IMR-90 (cell line): ENCODE measurements at regions not wholly inside any gene's neighbourhood (a gene's known extent, or its start where the extent isn't known, plus 50 kb on each side); places are given as distances from the start of the nearest gene placed in this dataset.

Experiments used
- ATAC-seq: fragments of 200-7000 bp; cut with Tn5 transposase; 2 replicates; pipeline ENCODE4 v1.9.1; 2020; ENCODE audit warnings: low read depth, mild to moderate bottlenecking, moderate library complexity
- BruUV-seq: library from RNA; stranded (reverse); fragments of 400-500 nt; replicated peaks from 2 replicates; lab custom pipeline; 2021; lab: Mats Ljungman, UMichigan
- CTCF ChIA-PET: fragments of 300-600 bp; formaldehyde crosslinking; extraction: SDS; loops from one replicate; lab custom pipeline; 2021; ENCODE audit warnings: antibody characterized with exemption; lab: Yijun Ruan, JAX
- POLR2A ChIA-PET: fragments of 300-600 bp; sonication (Branson Sonifier 250); formaldehyde crosslinking; loops from one replicate; lab custom pipeline; 2022; ENCODE audit warnings: antibody characterized with exemption; ENCODE audit not compliant: unreplicated experiment; lab: Charles Lee
- DNase-seq: peaks from one replicate; pipeline ENCODE4 v3.0.0; 2013
- H2AFZ ChIP-seq: replicated peaks from 2 replicates; pipeline ENCODE3; 2013; ENCODE audit warnings: low read length, mild to moderate bottlenecking; ENCODE audit not compliant: poor library complexity
- H2AK5ac ChIP-seq: 2 replicates; pipeline ENCODE4 v1.6.1; 2013; ENCODE audit warnings: low read depth, low read length, inconsistent platforms
- H2AK9ac ChIP-seq: replicated peaks from 2 replicates; pipeline ENCODE3; 2013; ENCODE audit warnings: mild to moderate bottlenecking, low read depth, low read length, moderate library complexity; ENCODE audit not compliant: poor library complexity
- H2BK120ac ChIP-seq: 2 replicates; pipeline ENCODE4 v1.6.1; 2013; ENCODE audit warnings: low read depth, low read length, inconsistent platforms
- H2BK15ac ChIP-seq: 3 replicates; pipeline ENCODE4 v1.6.1; 2013; ENCODE audit warnings: low read depth, low read length, inconsistent platforms
- H2BK20ac ChIP-seq: 2 replicates; pipeline ENCODE4 v1.6.1; 2013; ENCODE audit warnings: low read depth, mild to moderate bottlenecking, inconsistent platforms, low read length, moderate library complexity
- H2BK5ac ChIP-seq: 2 replicates; pipeline ENCODE4 v1.6.1; 2013; ENCODE audit warnings: mild to moderate bottlenecking, low read depth, low read length, inconsistent platforms; ENCODE audit not compliant: poor library complexity, severe bottlenecking
- H3K14ac ChIP-seq: replicated peaks from 2 replicates; pipeline ENCODE4 v1.6.1; 2013; ENCODE audit warnings: low read depth, low read length, inconsistent platforms
- H3K18ac ChIP-seq: 2 replicates; pipeline ENCODE4 v1.6.1; 2013; ENCODE audit warnings: low read depth, low read length, control low read depth
- H3K23ac ChIP-seq: 2 replicates; pipeline ENCODE4 v1.6.1; 2013; ENCODE audit warnings: low read depth, low read length, inconsistent platforms
- H3K27ac ChIP-seq: 2 replicates; pipeline ENCODE4 v1.5.1; 2013; ENCODE audit warnings: mild to moderate bottlenecking, control low read depth, low read length; ENCODE audit not compliant: insufficient read depth
- H3K27me3 ChIP-seq: 2 replicates; pipeline ENCODE4 v1.6.1; 2013; ENCODE audit warnings: low read length; ENCODE audit not compliant: control insufficient read depth, insufficient read depth
- H3K36me3 ChIP-seq: 2 replicates; pipeline ENCODE4 v1.6.1; 2013; ENCODE audit warnings: low read length, mixed read lengths; ENCODE audit not compliant: control insufficient read depth, insufficient read depth
- H3K4ac ChIP-seq: 2 replicates; pipeline ENCODE4 v1.6.1; 2013; ENCODE audit warnings: low read depth, low read length, inconsistent platforms
- H3K4me1 ChIP-seq: 2 replicates; pipeline ENCODE4 v1.6.1; 2013; ENCODE audit warnings: low read length, mixed read lengths; ENCODE audit not compliant: control insufficient read depth, insufficient read depth
- H3K4me2 ChIP-seq: 2 replicates; pipeline ENCODE4 v1.6.1; 2013; ENCODE audit warnings: low read depth, mild to moderate bottlenecking, control low read depth, low read length, moderate library complexity
- H3K4me3 ChIP-seq: 2 replicates; pipeline ENCODE4 v1.5.1; 2013; ENCODE audit warnings: low read depth, mild to moderate bottlenecking, control low read depth, low read length, moderate library complexity; ENCODE audit not compliant: insufficient read depth
- H3K56ac ChIP-seq: 2 replicates; pipeline ENCODE4 v1.6.1; 2013; ENCODE audit warnings: low read length, inconsistent platforms; ENCODE audit not compliant: insufficient read depth; ENCODE audit errors: extremely low read depth
- H3K79me1 ChIP-seq, 2 experiments: 2 replicates each; pipeline ENCODE4 v1.6.1; 2013; ENCODE audit warnings: low read length in 2 of 2, inconsistent platforms in 1 of 2, low read depth in 1 of 2
- H3K9ac ChIP-seq: 2 replicates; pipeline ENCODE4 v1.6.1; 2013; ENCODE audit warnings: low read depth, low read length, control low read depth
- H3K9me1 ChIP-seq: 2 replicates; pipeline ENCODE4 v1.6.1; 2013; ENCODE audit warnings: low read length, inconsistent platforms; ENCODE audit not compliant: insufficient read depth
- H3K9me3 ChIP-seq: 2 replicates; pipeline ENCODE4 v1.6.1; 2013; ENCODE audit warnings: low read length; ENCODE audit not compliant: control insufficient read depth, insufficient read depth
- H4K20me1 ChIP-seq: 2 replicates; pipeline ENCODE4 v1.6.1; 2013; ENCODE audit warnings: low read length, inconsistent platforms; ENCODE audit not compliant: insufficient read depth
- H4K5ac ChIP-seq: 2 replicates; pipeline ENCODE4 v1.6.1; 2013; ENCODE audit warnings: mild to moderate bottlenecking, low read depth, low read length, control low read depth
- H4K8ac ChIP-seq, 2 experiments: 2 replicates each; pipeline ENCODE4 v1.6.1; 2013; ENCODE audit warnings: low read depth in 2 of 2, low read length in 2 of 2, control low read depth in 1 of 2, inconsistent platforms in 1 of 2
- H4K91ac ChIP-seq: 2 replicates; pipeline ENCODE4 v1.6.1; 2013; ENCODE audit warnings: low read depth, low read length, inconsistent platforms; ENCODE audit not compliant: insufficient read depth
- BHLHE40 ChIP-seq: fragments of 150-350 bp; IDR thresholded peaks from 2 replicates; pipeline ENCODE4 v1.6.1; 2016; ENCODE audit warnings: mild to moderate bottlenecking, low read depth, low read length
- CEBPB ChIP-seq: IDR thresholded peaks from 2 replicates; pipeline ENCODE4 v1.6.1; 2012; ENCODE audit warnings: low read depth, low read length, improper control_type of control experiment
- CHD1 ChIP-seq: IDR thresholded peaks from 2 replicates; pipeline ENCODE4 v1.6.1; 2012; ENCODE audit warnings: low read depth, low read length, improper control_type of control experiment
- FOS ChIP-seq: fragments of 150-350 bp; IDR thresholded peaks from 2 replicates; pipeline ENCODE4 v1.6.1; 2016; ENCODE audit warnings: low read depth, low read length
- MAFK ChIP-seq: IDR thresholded peaks from 2 replicates; pipeline ENCODE4 v1.6.1; 2012; ENCODE audit warnings: low read depth, low read length, improper control_type of control experiment
- MAZ ChIP-seq: IDR thresholded peaks from 2 replicates; pipeline ENCODE4 v1.6.1; 2012; ENCODE audit warnings: low read depth, mild to moderate bottlenecking, low read length, improper control_type of control experiment, moderate library complexity, borderline replicate concordance
- MXI1 ChIP-seq: IDR thresholded peaks from 2 replicates; pipeline ENCODE4 v1.6.1; 2012; ENCODE audit warnings: low read depth, mild to moderate bottlenecking, low read length, moderate library complexity, borderline replicate concordance
- NFE2L2 ChIP-seq: fragments of 150-350 bp; IDR thresholded peaks from 2 replicates; pipeline ENCODE4 v1.6.1; 2016; ENCODE audit warnings: low read depth, mild to moderate bottlenecking, low read length
- POLR2A ChIP-seq: IDR thresholded peaks from 2 replicates; pipeline ENCODE4 v1.6.1; 2012; ENCODE audit warnings: mild to moderate bottlenecking, low read depth, low read length
- RAD21 ChIP-seq: IDR thresholded peaks from 2 replicates; pipeline ENCODE4 v1.6.1; 2012; ENCODE audit warnings: low read length, improper control_type of control experiment
- RCOR1 ChIP-seq: IDR thresholded peaks from 2 replicates; pipeline ENCODE4 v1.6.1; 2012; ENCODE audit warnings: mild to moderate bottlenecking, low read length, improper control_type of control experiment; ENCODE audit not compliant: insufficient replicate concordance
- RFX5 ChIP-seq: IDR thresholded peaks from 2 replicates; pipeline ENCODE4 v1.8.0; 2012; ENCODE audit warnings: low read depth, mild to moderate bottlenecking, low read length, moderate library complexity
- SMC3 ChIP-seq: fragments of 150-350 bp; IDR thresholded peaks from 2 replicates; pipeline ENCODE4 v1.6.1; 2016; ENCODE audit warnings: low read depth, mild to moderate bottlenecking, antibody characterized with exemption, low read length, moderate library complexity
- WGBS, 2 experiments: methylation state at CpG; one replicate each; pipeline versions ENCODE4 v1.1.5 to v1.1.7; 2013; ENCODE audit warnings: missing lambda C conversion rate in 2 of 2; ENCODE audit not compliant: insufficient read length in 1 of 2; ENCODE audit errors: extremely low coverage in 2 of 2; 5-methylcytosine and 5-hydroxymethylcytosine counted together
- dilution Hi-C: fragments of 300-500 bp; cut with HindIII; formaldehyde crosslinking; loops from one replicate; pipeline ENCODE4 v1.14.3; 2018; ENCODE audit warnings: low sequenced_read_pairs; ENCODE audit not compliant: unreplicated experiment
- in situ Hi-C: fragments of 300-500 bp; cut with MboI; formaldehyde crosslinking; loops from 3 replicates; pipeline ENCODE4 v1.14.3; 2019; ENCODE audit warnings: low sequenced_read_pairs, inconsistent platforms, mixed read lengths
- intact Hi-C: fragments of 100-400 bp; cut with micrococcal nuclease; formaldehyde crosslinking; loops from 2 replicates; pipeline ENCODE4 v1.10.0; 2022
- TF ChIP-seq, protein P1 (sequence below): fragments of 150-350 bp; IDR thresholded peaks from 2 replicates; pipeline ENCODE4 v1.6.1; 2016; ENCODE audit warnings: low read depth, mild to moderate bottlenecking, low read length, moderate library complexity, borderline replicate concordance
- TF ChIP-seq, protein P2 (sequence below): fragments of 150-350 bp; IDR thresholded peaks from 2 replicates; pipeline ENCODE4 v1.6.1; 2017; ENCODE audit warnings: mild to moderate bottlenecking, antibody characterized with exemption, low read length, low read depth
- TF ChIP-seq, protein P3 (sequence below): conservative IDR thresholded peaks from 2 replicates; pipeline ENCODE4 v1.5.1; 2012; ENCODE audit warnings: mild to moderate bottlenecking, low read depth, low read length, improper control_type of control experiment

DNA sequence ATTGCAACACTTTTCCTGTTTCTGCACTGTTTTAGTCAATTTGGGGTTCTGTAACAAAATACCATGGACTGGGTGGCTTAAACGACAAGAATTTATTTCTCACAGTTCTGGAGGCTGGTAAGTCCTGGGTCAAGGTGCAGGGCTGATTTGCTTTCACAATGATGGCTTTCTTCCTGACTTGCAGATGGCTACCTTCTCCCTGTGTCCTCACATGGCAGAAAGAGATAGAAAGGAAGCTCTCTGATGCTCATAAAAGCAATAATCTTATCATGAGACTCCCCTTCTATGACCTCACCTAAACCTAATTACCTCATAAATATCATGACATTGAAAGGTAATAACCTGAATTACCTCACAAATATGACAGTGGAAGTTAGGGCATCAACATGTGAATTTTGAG, 511.5 kb upstream of the CITED2 start:
- Histone ChIP-seq H2BK5ac (no peak overlapping the region), H3K9me1 (peaks cover 6% of the 10 kb centered on the region), H3K4ac (no peak overlapping the region), H3K36me3 (no peaks in the 10 kb centered on the region), H2AK5ac (no peak overlapping the region), H2AFZ (no peak overlapping the region), H3K56ac (no peak overlapping the region), H2BK15ac (peak overlapping the region; percentile 46; the same call in 1 of the 3 replicates), H4K20me1 (no peaks in the 10 kb centered on the region), H4K91ac (0 out of 2 replicates have a peak overlapping the region, but pooled peaks have one; percentile 17), H3K27me3 (no peaks in the 10 kb centered on the region), H3K4me3 (no peak overlapping the region), H2AK9ac (no peak overlapping the region), H3K4me2 (no peak overlapping the region), H2BK20ac (no peak overlapping the region), H4K8ac (no peak overlapping the region), H3K9ac (no peak overlapping the region), H3K79me1 (no peaks in the 10 kb centered on the region), H3K14ac (no peak overlapping the region), H3K27ac (no peak overlapping the region), H4K5ac (no peak overlapping the region), H3K9me3 (no peaks in the 10 kb centered on the region), H3K4me1 (peaks cover 18% of the 10 kb centered on the region), H2BK120ac (no peak overlapping the region), H3K18ac (no peak overlapping the region), H3K23ac (no peak overlapping the region)
- in situ Hi-C loops (no loop called here), dilution Hi-C loops (no loop called here), intact Hi-C loops (loop anchor here (10.0 kb wide), 1 partner anchor 89 kb away; no protein-coding TSS in a partner anchor)
- CTCF ChIA-PET, result interaction anchor here (0.6 kb wide), 1 partner anchor 20 kb away, joined by 4 read pairs; no protein-coding TSS in a partner anchor
- no CpG with 5 or more reads among the region's 1 CpG for WGBS, 2 experiments
- ATAC-seq, result no peak
- DNase-seq, result no peak
- TF ChIP-seq POLR2A (no peak), SMC3 (no peak), RFX5 (no peak), MAZ (no peak), BHLHE40 (no peak), RAD21 (no peak), CHD1 (no peak), NFE2L2 (no peak), MAFK (no peak), RCOR1 (no peak), CEBPB (no peak), MXI1 (no peak), FOS (no peak)
- TF ChIP-seq, protein P1, sequence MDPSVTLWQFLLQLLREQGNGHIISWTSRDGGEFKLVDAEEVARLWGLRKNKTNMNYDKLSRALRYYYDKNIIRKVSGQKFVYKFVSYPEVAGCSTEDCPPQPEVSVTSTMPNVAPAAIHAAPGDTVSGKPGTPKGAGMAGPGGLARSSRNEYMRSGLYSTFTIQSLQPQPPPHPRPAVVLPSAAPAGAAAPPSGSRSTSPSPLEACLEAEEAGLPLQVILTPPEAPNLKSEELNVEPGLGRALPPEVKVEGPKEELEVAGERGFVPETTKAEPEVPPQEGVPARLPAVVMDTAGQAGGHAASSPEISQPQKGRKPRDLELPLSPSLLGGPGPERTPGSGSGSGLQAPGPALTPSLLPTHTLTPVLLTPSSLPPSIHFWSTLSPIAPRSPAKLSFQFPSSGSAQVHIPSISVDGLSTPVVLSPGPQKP, result no peak
- TF ChIP-seq, protein P2, sequence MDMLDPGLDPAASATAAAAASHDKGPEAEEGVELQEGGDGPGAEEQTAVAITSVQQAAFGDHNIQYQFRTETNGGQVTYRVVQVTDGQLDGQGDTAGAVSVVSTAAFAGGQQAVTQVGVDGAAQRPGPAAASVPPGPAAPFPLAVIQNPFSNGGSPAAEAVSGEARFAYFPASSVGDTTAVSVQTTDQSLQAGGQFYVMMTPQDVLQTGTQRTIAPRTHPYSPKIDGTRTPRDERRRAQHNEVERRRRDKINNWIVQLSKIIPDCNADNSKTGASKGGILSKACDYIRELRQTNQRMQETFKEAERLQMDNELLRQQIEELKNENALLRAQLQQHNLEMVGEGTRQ, result no peak
- TF ChIP-seq, protein P3, sequence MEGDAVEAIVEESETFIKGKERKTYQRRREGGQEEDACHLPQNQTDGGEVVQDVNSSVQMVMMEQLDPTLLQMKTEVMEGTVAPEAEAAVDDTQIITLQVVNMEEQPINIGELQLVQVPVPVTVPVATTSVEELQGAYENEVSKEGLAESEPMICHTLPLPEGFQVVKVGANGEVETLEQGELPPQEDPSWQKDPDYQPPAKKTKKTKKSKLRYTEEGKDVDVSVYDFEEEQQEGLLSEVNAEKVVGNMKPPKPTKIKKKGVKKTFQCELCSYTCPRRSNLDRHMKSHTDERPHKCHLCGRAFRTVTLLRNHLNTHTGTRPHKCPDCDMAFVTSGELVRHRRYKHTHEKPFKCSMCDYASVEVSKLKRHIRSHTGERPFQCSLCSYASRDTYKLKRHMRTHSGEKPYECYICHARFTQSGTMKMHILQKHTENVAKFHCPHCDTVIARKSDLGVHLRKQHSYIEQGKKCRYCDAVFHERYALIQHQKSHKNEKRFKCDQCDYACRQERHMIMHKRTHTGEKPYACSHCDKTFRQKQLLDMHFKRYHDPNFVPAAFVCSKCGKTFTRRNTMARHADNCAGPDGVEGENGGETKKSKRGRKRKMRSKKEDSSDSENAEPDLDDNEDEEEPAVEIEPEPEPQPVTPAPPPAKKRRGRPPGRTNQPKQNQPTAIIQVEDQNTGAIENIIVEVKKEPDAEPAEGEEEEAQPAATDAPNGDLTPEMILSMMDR, result no peak
- BruUV-seq, result no TSS peak
- POLR2A ChIA-PET, result no interaction called here
